Tibial nerve (tissue), 4 donors: ENCODE measurements at regions not wholly inside any gene's neighbourhood (a gene's known extent, or its start where the extent isn't known, plus 50 kb on each side); places are given as distances from the start of the nearest gene placed in this dataset.

Experiments
- DNase-seq, 2 donors: peaks; one replicate each; pipeline ENCODE4 v3.0.0-alpha.2; 2019; ENCODE audit warnings: low spot score in 2 of 2
- H3K27ac ChIP-seq, 4 donors: fragments of 200-600 bp; sonication (generic) in 3 of 4; one replicate each; pipeline ENCODE4 v1.5.1; 2017 to 2019; ENCODE audit warnings: mild to moderate bottlenecking in 1 of 4
- H3K27me3 ChIP-seq, 2 donors: fragments of 200-600 bp; sonication (generic) in 1 of 2; one replicate each; pipeline versions ENCODE4 v1.5.1 to v1.6.0; 2017 to 2019
- H3K36me3 ChIP-seq, 3 donors: fragments of 200-600 bp; sonication (generic); one replicate each; pipeline ENCODE4 v1.5.1; 2018 to 2019
- H3K4me1 ChIP-seq, 4 donors: fragments of 200-600 bp; sonication (generic) in 3 of 4; one replicate each; pipeline ENCODE4 v1.5.1; 2017 to 2019
- H3K4me3 ChIP-seq, 4 donors: fragments of 200-600 bp; sonication (generic) in 3 of 4; one replicate each; pipeline ENCODE4 v1.5.1; 2017 to 2019; ENCODE audit warnings: mild to moderate bottlenecking in 1 of 4, moderate library complexity in 1 of 4
- H3K9me3 ChIP-seq, 4 donors: fragments of 200-600 bp; sonication (generic) in 3 of 4; one replicate each; pipeline ENCODE4 v1.5.1; 2017 to 2019
- CTCF ChIP-seq, 5 experiments: fragments of 200-600 bp in 3 of 5; fragments of 450-650 bp in 2 of 5; sonication (generic) in 3 of 5; IDR thresholded peaks; one replicate each; pipeline ENCODE4 v1.5.1; 2016 to 2019; ENCODE audit warnings: antibody characterized with exemption in 5 of 5, mild to moderate bottlenecking in 3 of 5, moderate library complexity in 2 of 5
- EP300 ChIP-seq, 2 donors: sonication (generic); formaldehyde crosslinking; IDR thresholded peaks; one replicate each; pipeline ENCODE4 v1.6.1; 2017; ENCODE audit warnings: antibody characterized with exemption in 2 of 2, mild to moderate bottlenecking in 1 of 2
- POLR2A ChIP-seq, 2 donors: fragments of 450-650 bp; IDR thresholded peaks; one replicate each; pipeline ENCODE4 v1.6.1; 2017; ENCODE audit warnings: antibody characterized with exemption in 2 of 2, mild to moderate bottlenecking in 2 of 2, moderate library complexity in 2 of 2
- WGBS, 2 donors: methylation state at CpG; one replicate each; pipeline ENCODE4 v1.1.5; 2018; 5-methylcytosine and 5-hydroxymethylcytosine counted together

GRCh38 chr7:9625953-9626352 is 1192.5 kb downstream of the NXPH1 start:
- Histone ChIP-seq H3K27ac (no peak overlapping the region), H3K36me3 (no peaks in the 10 kb centered on the region), H3K27me3 (no peaks in the 10 kb centered on the region), H3K4me3 (no peak overlapping the region), H3K4me1 (no peaks in the 10 kb centered on the region), H3K9me3 (no peaks in the 10 kb centered on the region)
- no peak for TF ChIP-seq EP300 (IDR thresholded peaks at IDR 0.05)
- no peak for TF ChIP-seq POLR2A (IDR thresholded peaks at IDR 0.05)
- no peak for TF ChIP-seq CTCF (IDR thresholded peaks at IDR 0.05)
- no peak for DNase-seq
- 54 to 72% methylated on average over 3 of the region's 3 CpGs for WGBS, 2 donors

GRCh38 chr7:9645756-9646155 is 1212.3 kb downstream of the NXPH1 start:
- H3K27ac ChIP-seq, result no peak overlapping the region
- peaks cover 0 to 8% (median 0%) of the 10 kb centered on the region in 4 donors for H3K4me1 ChIP-seq
- DNase-seq, result no peak
- no peaks in the 10 kb centered on the region for H3K36me3 ChIP-seq
- TF ChIP-seq CTCF (IDR thresholded peaks at IDR 0.05) (no peak), EP300 (IDR thresholded peaks at IDR 0.05) (no peak), POLR2A (IDR thresholded peaks at IDR 0.05) (no peak)
- 88 to 91% methylated on average over 2 of the region's 2 CpGs for WGBS, 2 donors
- H3K27me3 ChIP-seq, result no peaks in the 10 kb centered on the region
- H3K4me3 ChIP-seq, result no peak overlapping the region
- H3K9me3 ChIP-seq, result no peaks in the 10 kb centered on the region

GRCh38 chr7:9657257-9657656 is 1223.8 kb downstream of the NXPH1 start:
- Histone ChIP-seq H3K4me3 (no peak overlapping the region), H3K36me3 (no peaks in the 10 kb centered on the region), H3K27ac (no peak overlapping the region), H3K4me1 (no peaks in the 10 kb centered on the region), H3K9me3 (peaks cover 0 to 8% (median 0%) of the 10 kb centered on the region in 4 donors), H3K27me3 (no peaks in the 10 kb centered on the region)
- DNase-seq, result no peak
- WGBS, 2 donors, result 87 to 88% methylated on average over 4 of the region's 4 CpGs
- TF ChIP-seq POLR2A (IDR thresholded peaks at IDR 0.05) (no peak), CTCF (IDR thresholded peaks at IDR 0.05) (no peak), EP300 (IDR thresholded peaks at IDR 0.05) (no peak)

- Histone ChIP-seq H3K27ac (no peak overlapping the region), H3K27me3 (no peaks in the 10 kb centered on the region)
These were observed 1238.8 kb downstream of the NXPH1 start for GRCh38 chr7:9671979-9672917.

More at GRCh38 chr7:9671979-9672917, 1238.8 kb downstream of the NXPH1 start:
- Histone ChIP-seq H3K4me1 (no peaks in the 10 kb centered on the region), H3K9me3 (peaks cover 0 to 3% (median 0%) of the 10 kb centered on the region in 4 donors), H3K4me3 (no peak overlapping the region), H3K36me3 (no peaks in the 10 kb centered on the region)
- no peak for TF ChIP-seq POLR2A (IDR thresholded peaks at IDR 0.05)
- no peak for TF ChIP-seq CTCF (IDR thresholded peaks at IDR 0.05)
- no peak for TF ChIP-seq EP300 (IDR thresholded peaks at IDR 0.05)
- WGBS, 2 donors, result 53 to 55% methylated on average over 7 of the region's 7 CpGs
- no peak for DNase-seq
